SK-N-SH treated with all-trans-retinoic acid at 6 μM for 48 hours (cell line): ENCODE measurements at regions not wholly inside any gene's neighbourhood (a gene's known extent, or its start where the extent isn't known, plus 50 kb on each side); places are given as distances from the start of the nearest gene placed in this dataset.

Source experiments
- BACH2 ChIP-seq: fragments of 250-450 bp; sonication (Bioruptor Pico); IDR thresholded peaks from 2 replicates; pipeline ENCODE4 v1.9.0; 2021; ENCODE audit warnings: mild to moderate bottlenecking, borderline replicate concordance
- POU6F1 ChIP-seq: fragments of 250-450 bp; sonication (Bioruptor Pico); IDR thresholded peaks from 2 replicates; pipeline ENCODE4 v1.8.0; 2021; ENCODE audit warnings: low read depth, mild to moderate bottlenecking, moderate library complexity, borderline replicate concordance
- ZNF565 ChIP-seq: fragments of 450-650 bp; formaldehyde crosslinking; conservative IDR thresholded peaks from 2 replicates; pipeline ENCODE4 v1.5.0; 2020; ENCODE audit warnings: low read depth, mild to moderate bottlenecking, moderate library complexity
- ZNF70 ChIP-seq: fragments of 450-650 bp; formaldehyde crosslinking; IDR thresholded peaks from 2 replicates; pipeline ENCODE4 v1.5.0; 2020; ENCODE audit warnings: mild to moderate bottlenecking, moderate library complexity
- ZNF8 ChIP-seq: fragments of 450-650 bp; formaldehyde crosslinking; IDR thresholded peaks from 2 replicates; pipeline ENCODE4 v1.5.0; 2020; ENCODE audit warnings: mild to moderate bottlenecking, moderate library complexity

GRCh38 chr14:28589792-28590191 lies 176.8 kb upstream of the FOXG1 start:
- no peak for TF ChIP-seq ZNF8 (CRISPR knock-in tag)
- TF ChIP-seq BACH2 (CRISPR knock-in tag) = no peak
- TF ChIP-seq ZNF565 (CRISPR knock-in tag) = no peak
- TF ChIP-seq ZNF70 (CRISPR knock-in tag) = no peak
- no peak for TF ChIP-seq POU6F1 (CRISPR knock-in tag)
